SK-N-SH (cell line): ENCODE measurements at regions not wholly inside any gene's neighbourhood (a gene's known extent, or its start where the extent isn't known, plus 50 kb on each side); places are given as distances from the start of the nearest gene placed in this dataset.

ENCODE experiments used
- CTCF ChIA-PET: fragments of 300-600, 350-600 bp; formaldehyde crosslinking; extraction: SDS; loops from one replicate; lab custom pipeline; 2021; lab: Yijun Ruan, JAX
- POLR2A ChIA-PET: fragments of 350-600 bp; sonication (Branson Sonifier 250); formaldehyde crosslinking; extraction: SDS; loops from one replicate; lab custom pipeline; 2020; ENCODE audit warnings: antibody characterized with exemption, inconsistent platforms; lab: Yijun Ruan, JAX
- DNase-seq: peaks from one replicate; pipeline ENCODE4 v3.0.0; 2012
- H2AFZ ChIP-seq: fragments of 200-600 bp; sonication (generic); 2 replicates; pipeline ENCODE4 v1.8.1; 2016; ENCODE audit warnings: antibody characterized with exemption, mild to moderate bottlenecking, low read depth
- H3F3A ChIP-seq: fragments of 200-600 bp; sonication (generic); replicated peaks from 2 replicates; pipeline ENCODE3; 2016; ENCODE audit warnings: antibody characterized with exemption, mild to moderate bottlenecking; ENCODE audit not compliant: insufficient read depth
- H3K27ac ChIP-seq, 2 experiments: fragments of 200-500 bp in 1 of 2; fragments of 200-600 bp in 1 of 2; sonication (Bioruptor generic) in 1 of 2; sonication (generic), shearing (Covaris generic) in 1 of 2; 2 replicates each; pipeline versions ENCODE4 v1.5.1 to v1.6.1; 2014 to 2016; ENCODE audit warnings: low read depth in 2 of 2, inconsistent platforms in 1 of 2, low read length in 1 of 2, mild to moderate bottlenecking in 1 of 2, mixed read lengths in 1 of 2
- H3K27me3 ChIP-seq: fragments of 200-600 bp; sonication (generic), shearing (Covaris generic); 2 replicates; pipeline ENCODE4 v1.6.1; 2016; ENCODE audit warnings: mixed run types; ENCODE audit not compliant: insufficient read depth
- H3K36me3 ChIP-seq, 2 experiments: fragments of 200-500 bp in 1 of 2; fragments of 200-600 bp in 1 of 2; sonication (Bioruptor generic) in 1 of 2; sonication (generic) in 1 of 2; replicated peaks in 1 of 2; 2 replicates each; pipeline versions ENCODE3 to v1.5.1; 2014 to 2016; ENCODE audit warnings: low read length in 1 of 2, mild to moderate bottlenecking in 1 of 2; ENCODE audit not compliant: insufficient read depth in 2 of 2, control insufficient read depth in 1 of 2
- H3K4me1 ChIP-seq, 2 experiments: fragments of 200-500 bp in 1 of 2; fragments of 200-600 bp in 1 of 2; sonication (Bioruptor generic) in 1 of 2; sonication (generic), shearing (Covaris generic) in 1 of 2; 2 replicates each; pipeline versions ENCODE4 v1.5.1 to v1.6.1; 2014 to 2016; ENCODE audit warnings: low read depth in 1 of 2, low read length in 1 of 2, mixed run types in 1 of 2; ENCODE audit not compliant: insufficient read depth in 2 of 2, control insufficient read depth in 1 of 2
- H3K4me2 ChIP-seq: fragments of 200-600 bp; sonication (generic), shearing (Covaris generic); 2 replicates; pipeline ENCODE4 v1.6.1; 2017; ENCODE audit warnings: mixed run types
- H3K4me3 ChIP-seq, 2 experiments: fragments of 200-500 bp in 1 of 2; fragments of 200-600 bp in 1 of 2; sonication (Bioruptor generic) in 1 of 2; sonication (generic), shearing (Covaris generic) in 1 of 2; 2 replicates each; pipeline versions ENCODE4 v1.5.1 to v1.8.1; 2014 to 2016; ENCODE audit warnings: low read depth in 2 of 2, inconsistent platforms in 1 of 2, low read length in 1 of 2, mild to moderate bottlenecking in 1 of 2, mixed read lengths in 1 of 2, moderate library complexity in 1 of 2
- H3K79me2 ChIP-seq: fragments of 200-600 bp; sonication (generic); 2 replicates; pipeline ENCODE4 v1.8.1; 2017; ENCODE audit warnings: mild to moderate bottlenecking; ENCODE audit not compliant: insufficient read depth
- H3K9ac ChIP-seq: fragments of 200-600 bp; sonication (generic); 2 replicates; pipeline ENCODE4 v1.6.1; 2017; ENCODE audit warnings: mixed run types
- H3K9me2 ChIP-seq: fragments of 200-600 bp; sonication (generic); 2 replicates; pipeline ENCODE4 v1.6.1; 2017; ENCODE audit warnings: mixed run types
- H3K9me3 ChIP-seq: fragments of 200-600 bp; sonication (generic); 2 replicates; pipeline ENCODE4 v1.6.1; 2017; ENCODE audit warnings: mixed run types, mild to moderate bottlenecking, moderate library complexity
- H4K20me1 ChIP-seq: fragments of 200-600 bp; sonication (generic); 2 replicates; pipeline ENCODE4 v1.6.1; 2017; ENCODE audit warnings: mild to moderate bottlenecking, mixed run types; ENCODE audit not compliant: insufficient read depth
- ELF1 ChIP-seq: IDR thresholded peaks from 2 replicates; pipeline ENCODE4 v1.4.0; 2012
- FOXM1 ChIP-seq: IDR thresholded peaks from 2 replicates; pipeline ENCODE4 v1.4.0; 2012; ENCODE audit warnings: low read depth, mild to moderate bottlenecking
- GABPA ChIP-seq: IDR thresholded peaks from 2 replicates; pipeline ENCODE4 v1.4.0; 2012; ENCODE audit warnings: low read depth, mild to moderate bottlenecking
- GATA2 ChIP-seq: sonication (generic); formaldehyde crosslinking; IDR thresholded peaks from 2 replicates; pipeline ENCODE4 v1.5.0; 2020; ENCODE audit warnings: mild to moderate bottlenecking, missing genetic modification reagents
- JUND ChIP-seq: IDR thresholded peaks from 2 replicates; pipeline ENCODE4 v1.4.0; 2012
- MEF2A ChIP-seq: IDR thresholded peaks from 2 replicates; pipeline ENCODE4 v1.4.0; 2012; ENCODE audit warnings: low read depth, borderline replicate concordance
- MXI1 ChIP-seq: IDR thresholded peaks from 2 replicates; pipeline ENCODE4 v1.6.1; 2012; ENCODE audit warnings: mild to moderate bottlenecking, low read depth, low read length, improper control_type of control experiment
- NFIC ChIP-seq: IDR thresholded peaks from 2 replicates; pipeline ENCODE4 v1.4.0; 2012; ENCODE audit warnings: borderline replicate concordance
- NRF1 ChIP-seq: IDR thresholded peaks from 2 replicates; pipeline ENCODE4 v1.6.1; 2012; ENCODE audit warnings: low read depth, mild to moderate bottlenecking, low read length
- POLR2AphosphoS5 ChIP-seq: IDR thresholded peaks from 2 replicates; pipeline ENCODE4 v1.6.1; 2012; ENCODE audit warnings: low read depth, low read length
- RAD21 ChIP-seq: IDR thresholded peaks from 2 replicates; pipeline ENCODE4 v1.6.1; 2012; ENCODE audit warnings: mild to moderate bottlenecking, low read length
- SIN3A ChIP-seq: IDR thresholded peaks from 2 replicates; pipeline ENCODE4 v1.6.1; 2012; ENCODE audit warnings: low read depth, mild to moderate bottlenecking, low read length, moderate library complexity, borderline replicate concordance
- SMC3 ChIP-seq: IDR thresholded peaks from 2 replicates; pipeline ENCODE4 v1.6.1; 2012; ENCODE audit warnings: low read depth, low read length, improper control_type of control experiment
- TAF1 ChIP-seq: IDR thresholded peaks from 2 replicates; pipeline ENCODE4 v1.6.1; 2012; ENCODE audit warnings: low read depth, mild to moderate bottlenecking, low read length, moderate library complexity, borderline replicate concordance
- TCF12 ChIP-seq: IDR thresholded peaks from 2 replicates; pipeline ENCODE4 v1.4.0; 2012
- YY1 ChIP-seq: IDR thresholded peaks from 2 replicates; pipeline ENCODE4 v1.4.0; 2012; ENCODE audit warnings: low read depth, mild to moderate bottlenecking
- WGBS: methylation state at CpG from one replicate; pipeline ENCODE4 v1.1.6; 2017; ENCODE audit warnings: low lambda C conversion rate; 5-methylcytosine and 5-hydroxymethylcytosine counted together
- TF ChIP-seq, protein P1 (sequence below): IDR thresholded peaks from 2 replicates; pipeline ENCODE4 v1.4.0; 2012; ENCODE audit warnings: low read depth, borderline replicate concordance
- TF ChIP-seq, protein P2 (sequence below): IDR thresholded peaks from 2 replicates; pipeline ENCODE4 v1.4.0; 2012; ENCODE audit warnings: low read depth
- TF ChIP-seq, protein P3 (sequence below): fragments of 200-600 bp; sonication (generic); IDR thresholded peaks from 2 replicates; pipeline ENCODE4 v1.6.1; 2017; ENCODE audit warnings: antibody characterized with exemption, mild to moderate bottlenecking, moderate library complexity
- TF ChIP-seq, protein P4 (sequence below): IDR thresholded peaks from 2 replicates; pipeline ENCODE4 v1.6.1; 2012; ENCODE audit warnings: mild to moderate bottlenecking, low read depth, low read length, moderate library complexity
- TF ChIP-seq, protein P5 (sequence below): fragments of 150-350 bp; IDR thresholded peaks from 2 replicates; pipeline ENCODE4 v1.6.1; 2017; ENCODE audit warnings: antibody characterized with exemption, low read length, low read depth, borderline replicate concordance

DNA sequence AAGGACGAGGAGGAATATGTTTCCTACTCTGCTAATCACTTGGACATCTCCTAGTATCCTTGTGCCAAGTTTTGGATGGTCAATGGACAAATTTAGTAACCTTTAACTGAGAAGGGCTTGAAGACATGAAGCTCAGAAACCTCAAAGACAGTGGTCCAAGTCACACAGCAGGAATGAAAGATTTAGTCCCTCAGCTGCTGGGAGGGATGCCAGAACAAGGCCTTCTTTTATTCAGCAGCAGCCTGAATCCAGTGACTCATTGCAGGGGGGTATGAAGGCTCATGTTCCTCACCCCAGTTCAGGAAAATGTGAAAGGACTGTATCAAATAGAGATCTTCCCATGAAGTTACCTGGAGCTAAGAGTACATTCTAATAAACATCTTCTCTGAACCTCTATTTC is 214.9 kb upstream of the UGT8 start (continued):
- TF ChIP-seq, protein P1, sequence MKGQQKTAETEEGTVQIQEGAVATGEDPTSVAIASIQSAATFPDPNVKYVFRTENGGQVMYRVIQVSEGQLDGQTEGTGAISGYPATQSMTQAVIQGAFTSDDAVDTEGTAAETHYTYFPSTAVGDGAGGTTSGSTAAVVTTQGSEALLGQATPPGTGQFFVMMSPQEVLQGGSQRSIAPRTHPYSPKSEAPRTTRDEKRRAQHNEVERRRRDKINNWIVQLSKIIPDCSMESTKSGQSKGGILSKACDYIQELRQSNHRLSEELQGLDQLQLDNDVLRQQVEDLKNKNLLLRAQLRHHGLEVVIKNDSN, result no peak
- TF ChIP-seq MXI1 (no peak), NRF1 (no peak), JUND (peak; percentile 93), GABPA (no peak), GATA2 (no peak), NFIC (peak; percentile 92), ELF1 (no peak), TAF1 (no peak), FOXM1 (no peak), SIN3A (no peak), MEF2A (peak; percentile 68), YY1 (no peak), POLR2AphosphoS5 (peak; percentile 40; the same call in 1 of the 2 replicates)
- TF ChIP-seq, protein P2, sequence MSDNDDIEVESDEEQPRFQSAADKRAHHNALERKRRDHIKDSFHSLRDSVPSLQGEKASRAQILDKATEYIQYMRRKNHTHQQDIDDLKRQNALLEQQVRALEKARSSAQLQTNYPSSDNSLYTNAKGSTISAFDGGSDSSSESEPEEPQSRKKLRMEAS, result no peak; the same call in 1 of the 2 replicates
- TF ChIP-seq, protein P3, sequence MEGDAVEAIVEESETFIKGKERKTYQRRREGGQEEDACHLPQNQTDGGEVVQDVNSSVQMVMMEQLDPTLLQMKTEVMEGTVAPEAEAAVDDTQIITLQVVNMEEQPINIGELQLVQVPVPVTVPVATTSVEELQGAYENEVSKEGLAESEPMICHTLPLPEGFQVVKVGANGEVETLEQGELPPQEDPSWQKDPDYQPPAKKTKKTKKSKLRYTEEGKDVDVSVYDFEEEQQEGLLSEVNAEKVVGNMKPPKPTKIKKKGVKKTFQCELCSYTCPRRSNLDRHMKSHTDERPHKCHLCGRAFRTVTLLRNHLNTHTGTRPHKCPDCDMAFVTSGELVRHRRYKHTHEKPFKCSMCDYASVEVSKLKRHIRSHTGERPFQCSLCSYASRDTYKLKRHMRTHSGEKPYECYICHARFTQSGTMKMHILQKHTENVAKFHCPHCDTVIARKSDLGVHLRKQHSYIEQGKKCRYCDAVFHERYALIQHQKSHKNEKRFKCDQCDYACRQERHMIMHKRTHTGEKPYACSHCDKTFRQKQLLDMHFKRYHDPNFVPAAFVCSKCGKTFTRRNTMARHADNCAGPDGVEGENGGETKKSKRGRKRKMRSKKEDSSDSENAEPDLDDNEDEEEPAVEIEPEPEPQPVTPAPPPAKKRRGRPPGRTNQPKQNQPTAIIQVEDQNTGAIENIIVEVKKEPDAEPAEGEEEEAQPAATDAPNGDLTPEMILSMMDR, result no peak
- TF ChIP-seq, protein P4, sequence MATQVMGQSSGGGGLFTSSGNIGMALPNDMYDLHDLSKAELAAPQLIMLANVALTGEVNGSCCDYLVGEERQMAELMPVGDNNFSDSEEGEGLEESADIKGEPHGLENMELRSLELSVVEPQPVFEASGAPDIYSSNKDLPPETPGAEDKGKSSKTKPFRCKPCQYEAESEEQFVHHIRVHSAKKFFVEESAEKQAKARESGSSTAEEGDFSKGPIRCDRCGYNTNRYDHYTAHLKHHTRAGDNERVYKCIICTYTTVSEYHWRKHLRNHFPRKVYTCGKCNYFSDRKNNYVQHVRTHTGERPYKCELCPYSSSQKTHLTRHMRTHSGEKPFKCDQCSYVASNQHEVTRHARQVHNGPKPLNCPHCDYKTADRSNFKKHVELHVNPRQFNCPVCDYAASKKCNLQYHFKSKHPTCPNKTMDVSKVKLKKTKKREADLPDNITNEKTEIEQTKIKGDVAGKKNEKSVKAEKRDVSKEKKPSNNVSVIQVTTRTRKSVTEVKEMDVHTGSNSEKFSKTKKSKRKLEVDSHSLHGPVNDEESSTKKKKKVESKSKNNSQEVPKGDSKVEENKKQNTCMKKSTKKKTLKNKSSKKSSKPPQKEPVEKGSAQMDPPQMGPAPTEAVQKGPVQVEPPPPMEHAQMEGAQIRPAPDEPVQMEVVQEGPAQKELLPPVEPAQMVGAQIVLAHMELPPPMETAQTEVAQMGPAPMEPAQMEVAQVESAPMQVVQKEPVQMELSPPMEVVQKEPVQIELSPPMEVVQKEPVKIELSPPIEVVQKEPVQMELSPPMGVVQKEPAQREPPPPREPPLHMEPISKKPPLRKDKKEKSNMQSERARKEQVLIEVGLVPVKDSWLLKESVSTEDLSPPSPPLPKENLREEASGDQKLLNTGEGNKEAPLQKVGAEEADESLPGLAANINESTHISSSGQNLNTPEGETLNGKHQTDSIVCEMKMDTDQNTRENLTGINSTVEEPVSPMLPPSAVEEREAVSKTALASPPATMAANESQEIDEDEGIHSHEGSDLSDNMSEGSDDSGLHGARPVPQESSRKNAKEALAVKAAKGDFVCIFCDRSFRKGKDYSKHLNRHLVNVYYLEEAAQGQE, result no peak

DNA sequence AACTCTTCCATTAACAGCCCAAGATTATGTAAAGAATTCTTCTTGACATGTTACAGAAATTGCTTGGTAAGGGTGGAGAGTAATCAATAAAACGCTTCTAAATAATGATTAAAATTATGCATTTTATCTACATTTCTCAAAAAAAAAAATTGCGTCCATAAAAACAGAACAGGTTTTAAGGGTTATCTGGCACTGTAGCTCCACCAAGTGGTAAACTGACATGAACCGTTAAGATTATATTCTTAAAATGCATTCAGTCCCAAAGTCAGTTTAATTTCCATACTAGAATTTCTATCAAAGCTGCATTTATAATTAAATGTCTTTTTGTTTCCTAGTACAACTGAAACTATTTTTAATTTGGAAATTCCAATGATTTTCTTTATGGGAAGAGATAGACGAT is 214.0 kb upstream of the UGT8 start:
- no peaks in the 10 kb centered on the region; the same call in 1 of the 2 replicates for H3K27me3 ChIP-seq
- H3K36me3 ChIP-seq, result no peaks in the 10 kb centered on the region
- ChIA-PET POLR2A (no interaction called here), CTCF (interaction anchor here (0.6 to 4.2 kb wide), 27 partner anchors 12 to 1199 kb away, joined by 3 to 47 read pairs (median 3); partner anchors contain the start of gene ARSJ)
- H3K4me1 ChIP-seq, result peaks cover 0 to 17% of the 10 kb centered on the region in 2 experiments
- H3K4me2 ChIP-seq, result no peak overlapping the region
- no peak overlapping the region for H3K9ac ChIP-seq
- H3K9me2 ChIP-seq, result no peaks in the 10 kb centered on the region
- H3K27ac ChIP-seq, result peak overlapping the region in 1 of 2 experiments; percentile 85; a peak in 2 of 4 replicates
- no peaks in the 10 kb centered on the region for H4K20me1 ChIP-seq
- H3K79me2 ChIP-seq, result no peaks in the 10 kb centered on the region
- WGBS, result 1% methylated on average over 4 of the region's 4 CpGs
- peak; percentile 29 for DNase-seq
- H3K9me3 ChIP-seq, result no peaks in the 10 kb centered on the region
- no peak overlapping the region; a peak in 1 of 4 replicates for H3K4me3 ChIP-seq
- H2AFZ ChIP-seq, result no peak overlapping the region
- TF ChIP-seq TCF12, result no peak
- TF ChIP-seq, protein P3, result peak; percentile 83
- TF ChIP-seq SMC3, result peak; percentile 64
- no peak for TF ChIP-seq GABPA
- TF ChIP-seq, protein P5, sequence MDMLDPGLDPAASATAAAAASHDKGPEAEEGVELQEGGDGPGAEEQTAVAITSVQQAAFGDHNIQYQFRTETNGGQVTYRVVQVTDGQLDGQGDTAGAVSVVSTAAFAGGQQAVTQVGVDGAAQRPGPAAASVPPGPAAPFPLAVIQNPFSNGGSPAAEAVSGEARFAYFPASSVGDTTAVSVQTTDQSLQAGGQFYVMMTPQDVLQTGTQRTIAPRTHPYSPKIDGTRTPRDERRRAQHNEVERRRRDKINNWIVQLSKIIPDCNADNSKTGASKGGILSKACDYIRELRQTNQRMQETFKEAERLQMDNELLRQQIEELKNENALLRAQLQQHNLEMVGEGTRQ, result no peak
- no peak for TF ChIP-seq SIN3A
- no peak for TF ChIP-seq YY1
- TF ChIP-seq, protein P2, result no peak
- peak; percentile 85 for TF ChIP-seq RAD21
- TF ChIP-seq, protein P1, result no peak
- TF ChIP-seq, all 33 proteins: peak for 3
- H3F3A ChIP-seq, result peaks cover 25% of the 10 kb centered on the region
